HS-5 (cell line): ENCODE measurements at regions not wholly inside any gene's neighbourhood (a gene's known extent, or its start where the extent isn't known, plus 50 kb on each side); places are given as distances from the start of the nearest gene placed in this dataset.

ENCODE experiments used
- DNase-seq: peaks from one replicate; pipeline ENCODE4 v3.0.0-alpha.2; 2012; ENCODE audit warnings: low read depth

DNA sequence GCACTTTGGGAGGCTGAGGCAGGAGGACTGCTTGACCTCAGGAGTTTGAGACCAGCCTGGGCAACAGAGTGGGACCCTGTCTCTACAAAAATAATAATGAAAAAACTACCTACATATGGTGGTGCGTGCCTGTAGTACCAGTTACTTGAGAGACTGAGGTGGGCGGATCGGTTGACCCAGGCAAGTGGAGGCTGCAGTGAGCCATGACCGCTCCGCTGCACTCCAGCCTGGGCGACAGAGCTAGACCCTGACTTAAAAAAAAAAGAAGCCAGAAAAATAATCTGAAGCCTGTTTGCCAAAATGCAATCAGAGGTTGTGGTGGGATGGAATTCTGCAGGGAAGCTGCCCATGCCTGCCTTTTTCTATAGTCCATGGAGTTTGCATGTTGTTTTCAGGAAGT is 50.4 kb upstream of the GGTA1 start:
- no peak for DNase-seq

DNA sequence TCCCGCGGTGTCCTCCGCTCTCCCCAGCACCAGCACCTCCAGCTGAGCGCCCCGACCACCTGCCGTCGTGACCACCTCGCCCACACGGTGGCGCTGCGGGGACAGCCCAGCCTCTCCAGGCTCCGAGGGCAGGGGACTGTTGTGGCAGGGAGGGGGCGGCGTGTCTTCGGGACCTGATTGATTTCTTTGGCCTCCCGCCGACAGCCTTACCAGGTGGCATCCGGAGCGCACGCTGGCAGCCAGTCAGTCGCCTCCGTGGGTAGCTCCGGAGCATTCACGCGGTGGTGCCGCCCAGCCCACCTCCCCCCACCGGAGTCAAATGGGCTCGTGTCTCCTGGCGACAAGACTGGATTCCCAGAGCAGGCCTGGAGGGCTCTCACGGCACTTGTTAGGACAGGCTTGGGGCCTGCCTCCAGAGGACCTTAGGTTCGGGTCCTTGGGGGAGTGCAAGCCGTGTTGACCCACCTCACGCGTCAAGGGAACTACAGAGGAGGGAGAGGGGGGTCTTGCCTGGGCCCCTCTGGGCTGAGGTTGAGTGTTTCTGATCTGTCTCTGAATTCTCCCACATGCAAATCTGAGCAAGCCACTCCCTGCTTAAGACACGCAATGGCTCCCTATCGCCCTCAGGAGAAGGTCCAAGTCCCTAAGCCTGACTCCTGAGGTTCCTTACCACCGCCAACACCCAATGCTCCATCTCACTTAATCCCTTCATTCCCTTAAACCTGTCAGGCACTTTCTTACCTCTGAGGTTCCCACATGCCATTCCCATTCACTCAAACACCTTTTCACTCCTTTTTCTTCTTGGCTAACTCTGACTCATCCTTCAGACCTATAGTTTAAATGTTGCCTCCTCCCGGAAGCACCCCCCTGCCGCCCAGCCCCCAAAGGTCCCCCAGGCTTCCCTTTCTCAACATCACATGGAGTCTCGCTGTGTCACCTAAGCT is 51.2 kb upstream of the GGTA1 start:
- DNase-seq, result no peak

DNA sequence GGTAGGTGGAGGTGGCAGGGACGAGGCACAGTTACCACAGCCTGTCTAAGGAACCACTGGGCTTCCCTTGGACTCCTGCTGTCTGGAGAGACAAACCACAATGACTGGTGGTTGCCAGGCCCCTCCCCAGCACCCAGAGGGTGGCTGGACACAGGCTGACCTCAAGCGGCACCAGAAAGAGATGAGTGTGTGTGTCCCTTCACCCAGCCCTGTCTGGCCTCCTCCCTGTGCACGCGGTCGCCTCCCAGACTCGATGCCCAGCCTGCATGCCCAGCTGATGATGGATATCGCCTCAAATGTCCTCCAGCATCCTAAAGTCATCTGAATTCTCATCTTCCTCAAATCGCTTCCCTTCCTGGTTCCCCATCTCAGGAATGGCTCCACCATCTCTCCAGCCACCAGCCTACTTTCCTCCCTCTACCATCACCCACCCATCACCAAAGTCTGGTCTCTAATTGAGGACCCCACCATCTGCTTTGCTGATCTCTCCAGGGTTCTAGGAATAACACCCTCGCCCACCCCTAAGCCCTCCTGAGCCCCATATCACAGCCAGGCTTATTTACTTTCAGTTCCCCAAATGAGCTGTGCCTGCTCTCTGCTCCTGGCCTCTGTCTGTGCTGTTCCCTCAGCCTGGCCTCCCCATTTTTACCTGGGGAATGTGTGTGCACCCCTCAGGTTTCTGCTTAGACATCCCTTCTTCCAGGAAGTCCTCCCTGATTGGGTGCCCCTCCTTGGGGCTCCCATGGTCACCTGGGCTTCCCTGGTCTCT is 52.5 kb upstream of the GGTA1 start:
- no peak for DNase-seq

DNA sequence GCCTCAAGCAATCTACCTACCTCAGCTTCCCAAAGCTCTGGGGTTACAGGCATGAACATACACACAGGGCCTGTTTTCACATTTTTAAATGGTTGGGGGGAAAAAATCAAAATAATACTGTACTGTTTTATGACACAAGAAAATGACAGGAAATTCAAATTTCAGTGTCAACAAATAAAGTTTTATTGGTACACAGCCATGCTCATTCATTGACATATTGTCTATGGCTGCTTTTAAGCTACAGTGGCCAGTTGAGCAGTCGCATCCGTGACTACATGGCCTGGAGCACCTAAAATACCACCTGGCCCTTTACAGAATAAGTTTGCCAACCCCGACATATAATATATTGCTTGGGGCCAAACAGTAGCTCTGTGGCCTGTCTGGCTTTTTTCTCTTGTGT is 56.4 kb upstream of the GGTA1 start:
- DNase-seq, result no peak

DNA sequence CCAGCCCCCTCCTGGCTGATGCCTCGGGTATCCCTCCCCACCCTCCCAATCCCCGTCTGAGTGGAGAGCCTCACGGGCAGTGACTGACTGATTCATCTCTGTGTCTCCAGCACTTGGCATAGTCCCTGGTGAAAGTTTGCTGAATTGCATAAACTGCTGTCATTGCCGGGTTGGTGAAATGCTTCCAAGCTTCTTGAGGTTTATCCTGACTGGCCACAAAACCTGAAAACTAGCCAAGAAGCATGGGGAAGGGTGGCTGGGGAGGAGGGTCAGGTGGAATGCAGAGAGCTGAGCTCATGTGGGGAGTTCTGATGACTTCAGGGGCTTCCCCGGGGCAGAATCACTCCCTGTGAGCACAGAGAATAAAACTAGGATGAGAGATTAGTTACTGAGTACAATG is 56.9 kb upstream of the GGTA1 start:
- DNase-seq, result peak; percentile 77

DNA sequence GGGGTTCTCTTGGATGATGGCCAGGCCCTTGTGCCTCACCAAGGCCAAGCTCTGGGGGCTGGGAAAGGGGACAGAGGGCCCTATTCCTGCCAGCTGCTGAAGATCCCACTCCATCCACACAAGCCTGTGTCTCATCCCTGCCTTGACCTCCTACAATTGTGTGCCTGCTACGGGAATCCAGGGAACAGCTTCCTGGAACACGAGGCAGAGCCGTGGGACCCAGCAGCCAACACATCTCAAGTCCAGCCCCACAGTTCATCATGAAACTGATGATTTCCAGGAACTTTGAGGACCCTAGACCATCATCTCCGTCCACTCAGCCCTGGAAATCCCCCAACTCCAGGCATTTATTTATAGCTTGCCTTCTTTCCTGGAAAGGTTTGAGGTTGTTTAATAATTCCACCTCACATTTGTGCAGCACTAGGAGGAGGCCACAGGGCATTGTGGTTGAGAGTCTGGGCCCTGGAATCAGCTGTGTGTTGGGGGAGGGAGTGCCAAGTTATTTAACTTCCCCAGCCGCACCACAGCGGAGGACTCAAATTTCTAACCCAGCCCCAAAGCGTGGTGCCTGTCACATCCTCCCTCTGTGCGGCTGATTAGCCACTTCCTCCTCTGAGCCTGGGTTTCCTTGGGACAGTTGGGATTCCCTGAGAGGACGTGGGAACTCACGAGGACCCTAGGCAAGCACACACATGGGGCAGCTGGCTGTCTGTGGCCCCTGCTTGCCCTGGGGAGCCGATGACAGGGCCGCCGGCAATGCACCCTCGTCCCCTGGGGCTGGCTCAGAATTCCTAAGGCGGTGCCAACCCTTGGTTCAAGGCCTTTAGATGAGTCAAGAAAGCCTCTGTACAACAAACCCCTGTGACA is 58.2 kb upstream of the GGTA1 start:
- DNase-seq, result peak; percentile 26

DNA sequence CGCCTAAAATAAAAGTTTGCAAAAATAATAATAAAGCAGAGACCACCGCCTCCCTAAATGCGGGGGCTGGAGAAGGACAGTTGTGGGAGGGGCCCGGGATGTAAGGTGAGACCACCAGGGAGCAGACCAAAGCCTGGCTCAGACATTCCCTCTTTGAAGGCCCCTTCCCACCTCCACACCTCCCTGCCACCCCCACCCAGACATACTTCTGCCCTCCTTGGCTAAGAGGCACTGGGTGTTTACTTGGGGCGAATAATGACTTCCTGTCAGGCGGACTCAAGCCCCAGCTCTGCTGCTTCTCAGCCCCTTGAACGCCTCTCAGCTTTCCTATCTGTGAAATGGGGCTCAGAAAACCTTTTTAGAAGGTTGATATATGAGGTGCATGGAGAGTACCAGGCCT is 58.8 kb upstream of the GGTA1 start:
- no peak for DNase-seq

DNA sequence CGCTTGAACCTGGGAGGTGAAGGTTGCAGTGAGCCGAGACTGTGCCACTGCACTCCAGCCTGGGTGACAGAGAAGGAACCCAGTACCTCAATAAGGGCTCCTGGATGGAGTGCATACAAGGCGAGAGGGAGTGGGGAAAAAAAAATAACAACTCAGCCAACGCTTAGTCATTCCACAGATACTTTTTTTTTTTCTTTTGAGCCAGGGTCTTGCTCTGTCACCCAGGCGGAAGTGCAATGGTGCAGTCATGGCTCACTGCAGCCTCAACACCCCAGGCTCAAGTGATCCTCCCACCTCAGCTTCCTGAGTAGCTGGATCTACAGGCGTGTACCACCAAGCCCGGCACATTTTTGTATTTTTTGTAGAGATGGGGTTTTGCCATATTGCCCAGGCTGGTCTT is 59.5 kb upstream of the GGTA1 start:
- DNase-seq, result no peak

DNA sequence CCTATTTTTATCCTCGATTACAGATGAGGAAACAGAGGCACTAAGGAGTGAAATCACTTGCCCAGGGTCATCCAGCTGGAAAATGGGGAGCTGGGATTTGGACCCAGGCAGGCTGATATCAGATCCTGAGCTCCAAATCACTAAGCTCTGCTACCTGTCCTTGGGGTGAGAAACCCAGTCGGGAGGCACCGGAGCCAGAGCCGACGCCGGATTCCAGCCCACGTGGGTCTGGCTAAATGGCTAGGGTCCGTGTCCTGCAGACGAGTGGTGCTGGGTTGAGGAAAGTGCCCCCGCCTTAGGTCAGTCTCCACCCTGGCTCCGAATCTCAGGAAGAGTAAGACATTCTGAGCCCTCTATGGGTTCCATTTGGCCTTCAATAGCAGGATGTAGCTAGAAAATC is 61.3 kb upstream of the GGTA1 start:
- DNase-seq, result no peak

DNA sequence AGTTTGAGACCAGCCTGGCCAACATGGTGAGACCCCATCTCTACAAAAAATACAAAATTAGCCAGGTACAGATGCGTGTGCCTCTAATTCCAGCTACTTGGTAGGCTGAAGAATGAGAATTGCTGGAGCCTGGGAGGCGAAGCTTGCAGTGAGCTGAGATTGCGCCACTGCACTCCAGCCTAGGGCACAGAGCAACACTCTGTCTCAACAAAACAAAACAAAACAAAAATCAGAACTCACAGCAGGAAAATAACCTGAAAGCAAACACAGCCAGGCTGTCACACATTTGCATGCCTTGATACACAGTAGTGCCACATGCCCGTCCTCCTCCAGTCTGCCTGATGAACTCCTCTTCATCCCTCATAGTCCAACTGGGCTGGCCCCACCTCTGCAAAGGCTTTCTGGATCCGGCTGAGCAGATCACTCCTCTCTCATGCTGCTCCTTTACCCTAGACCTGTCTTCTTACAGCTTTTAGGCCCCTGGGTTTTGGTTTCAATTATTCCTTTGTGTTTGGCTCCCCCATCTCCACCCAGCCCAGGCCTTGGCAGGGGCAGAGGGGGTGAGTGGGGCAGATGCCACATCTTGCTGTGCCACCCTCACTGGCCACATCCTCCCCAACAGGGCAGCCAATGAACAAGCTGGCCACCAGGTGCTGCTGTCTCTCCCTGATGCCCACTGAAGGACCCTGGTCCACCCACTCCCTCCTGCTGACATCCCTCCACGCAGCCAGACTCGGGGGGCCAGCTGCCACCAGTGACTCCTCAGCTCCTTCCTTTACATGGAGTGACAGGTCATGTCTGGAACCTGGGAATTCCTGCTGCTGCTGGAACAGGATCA is 62.0 kb upstream of the GGTA1 start:
- no peak for DNase-seq

DNA sequence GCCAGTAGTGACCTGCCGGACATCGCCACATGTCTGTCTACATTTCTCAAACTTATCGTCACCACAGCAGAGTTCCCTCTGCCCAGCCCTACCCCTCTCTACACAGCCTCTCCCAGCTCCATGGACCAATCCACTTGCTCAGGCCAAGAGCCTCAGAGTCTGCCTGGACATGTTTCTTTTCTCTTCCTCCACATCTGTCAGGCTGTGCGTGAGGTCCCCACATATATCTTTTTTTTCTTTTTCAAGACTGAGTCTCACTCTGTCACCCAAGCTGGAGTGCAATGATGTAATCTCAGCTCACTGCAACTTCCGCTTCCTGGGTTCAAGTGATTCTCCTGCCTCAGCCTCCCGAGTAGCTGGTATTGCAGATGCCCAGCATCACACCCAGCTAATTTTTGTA is 62.7 kb upstream of the GGTA1 start:
- no peak for DNase-seq

DNA sequence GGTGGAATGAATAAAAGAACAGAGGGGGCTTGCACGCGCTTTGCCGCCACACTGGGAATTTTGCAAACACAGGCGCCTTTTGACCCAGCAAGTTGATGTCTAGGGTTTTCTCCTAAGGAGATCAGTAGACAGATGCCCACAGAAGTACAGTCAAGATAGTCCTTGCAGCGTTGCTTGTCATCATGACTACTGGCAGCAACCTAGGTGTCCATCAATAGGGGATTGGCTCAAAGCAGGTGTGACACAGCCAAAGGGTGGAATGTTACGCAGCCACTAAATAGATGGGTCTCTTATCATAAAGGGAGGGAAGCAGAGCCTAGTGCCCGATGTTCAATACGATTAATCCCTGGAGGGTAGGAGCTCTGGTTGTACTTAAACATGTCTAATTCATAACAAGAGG is 63.8 kb upstream of the GGTA1 start:
- no peak for DNase-seq

DNA sequence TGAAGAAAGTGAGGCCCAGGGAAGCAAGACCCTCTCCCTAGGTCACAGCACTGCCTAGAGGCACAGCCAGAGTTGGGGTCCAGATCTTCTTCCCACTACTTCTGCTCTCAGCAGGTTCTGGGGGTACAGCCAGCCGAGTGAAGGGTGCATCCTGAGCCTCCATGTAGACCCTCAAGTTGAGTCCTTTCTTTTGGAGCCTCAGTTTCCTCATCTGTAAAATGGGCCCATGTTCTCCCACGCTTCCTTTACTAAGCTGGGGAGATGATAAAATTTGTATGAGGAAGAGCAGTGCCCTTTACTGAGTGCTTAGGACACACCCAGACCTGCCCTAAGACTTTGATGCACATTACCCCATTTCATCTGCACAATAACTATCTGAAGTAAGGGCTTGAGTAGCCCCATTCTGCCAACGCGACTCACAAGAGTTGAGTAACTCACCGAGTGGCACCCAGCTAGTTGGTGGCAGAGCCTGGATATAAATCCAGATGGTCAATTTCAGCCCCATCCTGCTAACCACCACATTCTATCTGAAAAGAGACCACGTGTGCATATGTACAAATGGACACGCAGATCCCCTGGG is 64.3 kb upstream of the GGTA1 start:
- no peak for DNase-seq

DNA sequence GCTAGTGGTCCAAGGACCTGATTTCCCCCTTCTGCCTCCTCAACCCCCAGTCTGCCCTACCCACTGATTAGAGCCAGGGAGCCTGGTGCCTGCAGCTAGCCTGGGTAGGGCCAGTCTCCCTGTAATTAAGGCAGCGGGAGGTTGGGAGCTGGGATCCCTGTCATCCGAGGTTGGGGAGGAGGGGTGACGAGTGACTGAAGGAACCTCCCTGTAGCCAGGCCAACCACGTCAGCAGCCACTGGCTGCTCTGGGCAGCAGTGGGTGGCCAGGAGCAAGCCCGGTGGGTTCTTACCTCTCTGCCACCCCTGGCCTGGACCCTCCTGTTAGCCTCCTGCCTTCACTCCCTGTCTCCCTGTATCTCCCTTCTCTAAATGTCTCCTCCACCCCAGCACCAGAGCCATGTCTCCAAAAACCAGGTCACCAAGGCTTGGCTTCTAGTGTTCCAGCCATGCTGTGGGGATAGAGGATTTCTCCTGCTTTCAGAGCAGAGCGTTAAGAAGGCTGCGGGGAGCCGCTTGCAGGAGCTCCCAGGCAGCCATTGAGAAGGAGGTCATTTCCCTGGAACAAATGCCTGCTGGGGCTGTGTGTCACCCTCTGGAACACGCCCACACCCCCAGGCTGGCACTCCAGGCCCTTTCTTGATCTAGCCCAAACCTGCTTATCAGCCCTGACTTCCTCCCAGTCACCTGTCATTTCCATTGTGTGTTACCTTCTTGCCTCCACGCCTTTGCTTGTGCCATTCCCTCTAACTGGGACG is 65.0 kb upstream of the GGTA1 start:
- DNase-seq, result no peak

DNA sequence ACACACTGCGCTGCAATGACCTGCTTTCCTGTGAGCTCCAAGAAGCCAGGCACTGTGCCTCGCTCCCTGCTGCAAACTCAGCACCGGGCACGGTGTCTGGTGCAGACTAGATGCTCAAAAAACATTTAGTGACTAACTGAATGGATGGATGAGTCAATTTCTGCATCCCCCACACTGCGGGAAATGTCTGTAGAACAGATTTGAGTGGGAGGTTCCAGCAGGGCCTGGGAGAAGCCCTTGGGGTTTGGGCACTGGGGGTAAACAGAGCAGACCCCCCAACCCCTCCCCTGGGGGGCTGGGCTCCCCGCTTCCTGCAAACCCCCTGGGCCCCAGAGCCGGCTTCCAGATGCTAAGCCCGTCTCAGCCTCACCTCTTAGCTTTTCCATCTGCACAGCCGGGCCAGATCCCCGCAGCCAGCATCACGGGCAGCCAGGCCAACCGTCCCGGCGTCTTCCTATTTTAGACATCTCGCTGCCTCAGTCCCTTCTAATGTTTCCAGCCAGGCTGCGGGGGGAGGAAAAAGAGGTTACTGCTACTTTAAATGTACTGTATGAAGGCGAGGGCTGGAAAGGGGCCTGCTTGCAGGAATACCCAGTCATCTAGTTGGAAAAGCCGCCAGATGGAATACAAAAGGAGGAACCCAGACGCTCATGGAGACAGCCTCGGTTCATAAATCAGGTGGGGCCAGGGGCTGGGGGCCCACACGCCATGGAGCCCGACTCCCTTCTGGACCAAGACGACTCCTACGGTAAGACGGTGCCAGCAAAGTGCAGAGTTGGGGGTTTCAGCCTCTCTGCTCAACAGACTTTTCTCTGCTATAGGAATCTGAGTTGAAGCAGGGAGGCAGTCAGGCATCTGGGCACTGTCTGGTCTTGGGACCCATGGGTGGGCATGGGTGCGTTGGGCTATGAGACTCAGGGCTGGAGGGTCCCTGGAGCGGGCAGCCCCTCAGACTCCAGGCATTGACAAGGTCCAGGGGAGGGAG is 67.1 kb upstream of the GGTA1 start:
- DNase-seq, result no peak

DNA sequence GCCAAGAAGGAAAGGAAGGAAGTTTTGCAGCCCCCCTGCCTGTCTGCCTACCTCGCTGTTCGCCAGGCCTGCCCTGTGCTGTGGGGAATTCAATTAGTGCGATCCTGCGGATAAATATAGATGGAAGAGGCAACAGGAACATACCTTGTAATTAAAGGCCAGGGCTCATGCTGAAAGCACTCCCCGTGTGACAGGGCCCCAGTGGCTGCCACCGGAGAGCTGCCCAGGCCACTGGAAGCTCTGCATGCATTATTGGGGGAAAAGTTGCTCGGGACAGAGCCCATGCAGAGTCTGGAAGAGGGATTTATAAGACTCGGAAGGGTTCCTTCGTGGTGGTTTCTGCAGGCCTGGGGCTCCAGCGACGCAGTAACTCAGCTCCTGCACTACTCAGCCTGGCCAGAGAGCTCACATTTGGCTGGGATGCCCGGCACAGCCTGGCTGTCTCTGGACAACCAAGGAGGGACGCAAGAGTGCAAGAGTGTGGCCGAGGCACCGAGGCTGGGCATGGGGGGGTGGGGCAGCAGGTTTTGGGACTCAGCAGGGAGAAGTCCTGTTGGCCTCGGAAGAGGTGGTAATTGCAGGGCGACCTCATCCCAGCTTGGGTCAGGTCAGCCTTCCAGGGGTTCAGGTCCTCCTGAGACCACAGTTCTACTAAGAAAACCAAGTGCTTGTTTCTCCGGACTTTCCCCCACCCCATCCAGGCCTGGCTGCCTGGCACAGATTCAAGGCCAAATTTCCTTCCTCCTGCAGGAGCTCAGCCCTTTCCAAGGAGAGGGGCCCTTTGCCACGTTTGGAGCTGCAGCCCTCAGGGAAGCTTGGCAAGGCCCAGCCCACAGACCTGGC is 68.1 kb upstream of the GGTA1 start:
- DNase-seq, result no peak

DNA sequence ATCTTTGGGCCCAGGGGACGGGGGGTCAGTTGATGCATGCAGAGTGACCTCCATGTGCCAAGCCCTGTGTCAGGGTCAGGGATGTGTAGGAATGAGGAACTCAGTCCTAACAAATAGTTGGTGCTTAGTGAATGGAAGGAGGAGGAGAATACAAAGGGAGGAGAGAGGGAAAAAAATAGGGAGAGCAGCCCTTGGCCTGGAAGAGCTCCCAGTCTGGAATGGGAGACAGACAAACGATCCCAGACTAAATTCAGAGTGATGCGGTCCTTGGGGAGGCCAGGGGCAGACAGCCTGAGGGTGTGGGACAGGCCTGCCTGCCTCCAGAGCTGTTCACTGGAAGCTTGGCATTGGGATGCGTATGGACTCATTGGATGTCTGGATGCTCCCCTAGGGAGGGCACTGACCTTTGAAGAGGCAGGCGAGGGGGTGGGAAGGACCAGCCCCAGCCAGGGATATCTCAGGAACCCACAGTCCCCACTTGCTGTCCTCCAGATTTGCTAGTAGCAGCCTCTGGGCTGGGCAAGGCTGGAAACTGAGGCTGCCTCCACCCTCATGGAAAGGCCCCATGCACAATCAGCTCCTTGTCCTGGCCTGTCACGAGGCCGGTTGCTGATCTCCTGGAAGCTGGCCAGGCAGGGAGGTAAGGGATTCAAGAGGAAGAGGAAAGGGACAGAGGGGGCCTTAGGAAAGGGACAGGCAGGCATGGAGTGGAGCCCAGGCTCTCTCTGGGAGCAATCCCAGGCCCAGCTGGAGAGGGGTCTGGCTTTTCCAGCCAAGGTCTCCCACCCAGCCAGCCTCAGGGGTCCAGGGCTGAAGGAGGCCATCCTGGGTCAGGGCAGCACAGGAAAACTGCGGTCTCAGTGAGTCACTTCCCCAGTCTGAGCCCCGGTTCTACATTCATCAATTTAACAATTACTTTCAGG is 69.0 kb upstream of the GGTA1 start:
- DNase-seq, result no peak
